MM.1S (cell line): ENCODE measurements at regions not wholly inside any gene's neighbourhood (a gene's known extent, or its start where the extent isn't known, plus 50 kb on each side); places are given as distances from the start of the nearest gene placed in this dataset.

Experiments
- CTCF ChIP-seq: fragments of 300-600 bp; sonication (generic); IDR thresholded peaks from 2 replicates; pipeline ENCODE4 v1.5.1; 2016; ENCODE audit warnings: antibody characterized with exemption, low read length, mixed read lengths
- EZH2 ChIP-seq: fragments of 300-600 bp; sonication (generic); optimal IDR thresholded peaks from 2 replicates; pipeline ENCODE3; 2017; ENCODE audit warnings: low read depth, mild to moderate bottlenecking, antibody characterized with exemption, low read length, mixed read lengths

- TF ChIP-seq CTCF (no peak), EZH2 (no peak)
These were observed 943.7 kb downstream of the EFNA5 start for GRCh38 chr5:106727071-106727470.
